ENCODE measurements at regions not wholly inside any gene's neighbourhood (a gene's known extent, or its start where the extent isn't known, plus 50 kb on each side); places are given as distances from the start of the nearest gene placed in this dataset.

- no peak for TF ChIP-seq CTCF (conservative IDR thresholded peaks at IDR 0.05 in 1 of 2, IDR thresholded peaks at IDR 0.05 in 1 of 2; ENCODE audit: low read depth in 1 of 2, low read length in 2 of 2)
- TF ChIP-seq EZH2 (IDR thresholded peaks at IDR 0.05; ENCODE audit: low read length, missing control alignments): no peak
Observed at GRCh38 chr9:107108342-107109130, 174.5 kb upstream of the RAD23B start.
